ENCODE measurements at regions not wholly inside any gene's neighbourhood (a gene's known extent, or its start where the extent isn't known, plus 50 kb on each side); places are given as distances from the start of the nearest gene placed in this dataset.
"Not testable (repeated sequence)": the region's sequence is repeated elsewhere in the genome, so short reads cannot be mapped to it uniquely, and the experiment has no call there.

- DNase-seq (ENCODE audit: low read depth), result no peak
Measured at GRCh38 chr7:87007038-87007437, 52.4 kb downstream of the ELAPOR2 start.

DNA sequence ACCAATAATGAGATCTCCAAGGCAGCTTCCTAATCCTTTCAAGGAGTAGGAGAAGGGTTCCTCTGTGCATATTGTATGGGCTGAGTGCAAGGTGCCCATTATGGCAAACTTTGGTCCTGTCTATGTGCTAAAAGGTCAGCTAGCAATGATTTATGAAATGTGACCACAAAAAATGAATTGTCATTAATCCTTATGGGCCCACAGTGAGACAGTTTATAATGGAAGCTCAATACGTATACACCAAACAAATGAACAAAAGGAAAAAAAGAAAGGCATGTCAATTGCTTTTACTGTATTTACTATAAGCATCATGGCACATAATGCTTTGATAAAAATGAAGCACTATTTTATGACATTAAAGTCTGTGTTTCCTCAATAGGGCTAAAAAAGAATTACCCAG is 54.5 kb downstream of the ELAPOR2 start:
- DNase-seq (ENCODE audit: low read depth), result no peak

- DNase-seq (ENCODE audit: low read depth), result no peak
Measured at GRCh38 chr7:87003872-87004798, 55.3 kb downstream of the ELAPOR2 start.

- no peak for DNase-seq (ENCODE audit: low read depth)
Measured at GRCh38 chr7:87001214-87001613, 58.2 kb downstream of the ELAPOR2 start.

DNA sequence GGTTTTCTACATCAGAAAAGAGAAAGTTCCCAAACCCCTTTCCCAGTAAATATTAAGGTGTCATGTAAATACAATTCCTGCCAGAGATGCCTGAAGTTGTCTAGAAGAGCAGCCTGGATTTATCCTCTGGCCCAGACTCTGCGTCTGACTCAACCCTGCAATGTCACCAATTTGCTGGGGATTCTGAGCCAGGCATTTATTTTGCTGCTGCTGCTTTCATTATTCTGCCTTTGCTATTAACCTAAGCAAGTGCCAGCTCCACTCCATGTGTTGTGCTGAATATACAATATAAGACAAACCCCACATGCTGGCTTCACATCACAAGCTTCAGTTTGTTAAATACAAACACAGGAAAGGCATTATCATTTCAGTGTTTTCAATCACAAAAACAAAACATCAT is 59.1 kb downstream of the ELAPOR2 start:
- no peak for DNase-seq (ENCODE audit: low read depth)

DNA sequence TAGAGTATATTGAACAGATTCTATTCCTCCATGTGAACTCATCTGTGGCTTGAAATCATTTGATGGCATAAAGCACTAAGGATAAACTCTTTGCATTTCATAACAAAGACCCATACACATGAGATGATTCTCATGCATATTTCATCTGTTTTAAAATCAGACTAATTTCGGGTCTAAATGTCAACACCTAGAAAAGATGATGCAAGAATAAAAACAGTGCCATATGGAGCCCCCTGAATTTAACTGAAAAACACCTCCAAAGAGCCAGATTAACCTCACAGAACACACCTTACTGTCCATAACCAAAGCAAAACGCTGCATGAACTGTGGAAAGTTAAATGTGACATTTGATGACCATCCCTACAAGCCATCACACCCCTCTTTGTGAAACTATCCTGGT is 59.7 kb downstream of the ELAPOR2 start:
- no peak for DNase-seq (ENCODE audit: low read depth)

DNA sequence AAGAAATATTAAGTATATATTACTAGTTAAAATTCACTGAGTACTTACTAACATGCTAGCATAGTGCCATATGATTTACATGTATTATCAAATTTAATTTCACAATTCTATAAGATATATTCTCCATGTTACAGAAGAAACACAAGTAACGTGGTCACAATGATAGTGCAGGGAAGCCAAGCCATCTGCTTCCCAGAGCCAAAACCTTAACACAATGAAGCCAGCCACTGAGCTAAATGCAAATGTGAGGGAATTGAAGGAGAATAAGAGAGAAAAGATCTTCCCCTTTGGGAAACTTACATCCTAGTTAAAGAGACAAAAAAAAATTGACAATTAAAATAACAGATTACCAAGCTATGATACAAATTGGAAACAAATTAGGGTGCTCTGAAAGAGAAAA is 63.6 kb downstream of the ELAPOR2 start:
- no peak for DNase-seq (ENCODE audit: low read depth)

GRCh38 chr7:86995052-86995725 is 64.3 kb downstream of the ELAPOR2 start:
- no peak for DNase-seq (ENCODE audit: low read depth)

DNA sequence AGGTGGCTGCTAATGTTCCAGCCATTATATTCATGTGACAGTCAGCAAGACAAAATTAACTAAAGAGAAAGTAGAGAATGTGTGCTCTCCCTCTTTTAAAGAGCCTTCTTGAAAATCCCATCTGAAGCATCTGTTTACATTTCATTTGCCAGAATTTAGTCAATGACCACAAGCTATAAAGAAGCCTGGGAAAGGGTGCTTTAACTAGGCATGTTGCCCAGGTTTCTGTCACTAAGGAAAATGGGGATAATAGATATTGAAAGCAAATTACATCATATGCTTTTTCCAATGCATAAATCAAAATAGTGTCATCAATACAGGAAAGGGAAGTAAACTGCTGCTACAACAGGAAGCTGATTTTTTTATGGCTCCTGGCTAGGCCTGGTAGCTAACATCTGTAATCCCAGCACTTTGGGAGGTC is 67.7 kb downstream of the ELAPOR2 start:
- DNase-seq (ENCODE audit: low read depth), result no peak

DNA sequence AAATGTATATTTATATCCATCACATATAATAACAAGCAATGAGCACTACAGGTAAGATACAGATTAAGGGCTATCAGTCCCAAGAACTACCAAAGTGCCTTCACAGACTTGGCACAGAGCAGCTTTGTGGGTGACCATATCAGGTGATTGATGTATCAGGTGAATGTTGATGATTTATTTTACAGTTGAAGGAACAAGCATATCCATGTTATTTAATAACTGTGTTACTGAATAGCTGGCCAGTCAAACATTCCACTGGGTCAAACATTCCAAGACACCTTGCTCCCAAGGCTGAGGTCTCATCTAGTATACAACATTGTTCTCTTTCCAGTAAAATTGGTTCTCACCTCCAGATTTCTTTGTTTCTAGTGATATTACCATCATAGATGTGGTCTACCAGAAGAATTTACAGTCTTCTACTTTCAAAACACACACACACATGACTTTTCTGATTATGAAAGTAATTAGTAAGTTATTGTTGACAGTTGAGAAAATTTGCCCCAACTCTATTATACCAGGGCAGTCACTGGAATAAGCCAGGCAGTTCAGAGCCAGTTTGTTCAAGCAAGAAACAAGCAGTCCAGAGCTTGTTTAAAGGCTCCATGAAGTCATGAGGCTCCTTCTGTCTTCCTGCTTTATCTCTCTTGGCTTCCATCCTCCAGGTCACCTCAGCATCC is 68.2 kb downstream of the ELAPOR2 start:
- DNase-seq (ENCODE audit: low read depth), result no peak

GRCh38 chr7:86989407-86989806 is 70.0 kb downstream of the ELAPOR2 start:
- DNase-seq (ENCODE audit: low read depth), result no peak

- not testable (repeated sequence) for DNase-seq (ENCODE audit: low read depth)
Measured at GRCh38 chr7:86987834-86988233, 71.6 kb downstream of the ELAPOR2 start.

GRCh38 chr7:86987358-86987757 is 72.1 kb downstream of the ELAPOR2 start:
- DNase-seq (ENCODE audit: low read depth), result not testable (repeated sequence)

- DNase-seq (ENCODE audit: low read depth), result not testable (repeated sequence)
Measured at GRCh38 chr7:86985342-86985741, 74.1 kb downstream of the ELAPOR2 start.

DNA sequence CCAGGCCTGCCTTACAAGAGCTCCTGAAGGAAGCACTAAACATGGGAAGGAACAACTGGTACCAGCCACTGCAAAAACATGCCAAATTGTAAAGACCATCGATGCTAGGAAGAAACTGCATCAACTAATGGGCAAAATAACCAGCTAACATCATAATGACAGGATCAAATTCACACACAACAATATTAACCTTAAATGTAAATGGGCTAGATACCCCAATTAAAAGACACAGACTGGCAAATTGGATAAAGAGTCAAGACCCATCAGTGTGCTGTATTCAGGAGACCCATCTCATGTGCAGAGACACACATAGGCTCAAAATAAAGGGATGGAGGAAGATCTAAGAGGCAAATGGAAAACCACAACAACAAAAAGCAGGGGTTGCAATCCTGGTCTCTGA is 75.8 kb downstream of the ELAPOR2 start:
- DNase-seq (ENCODE audit: low read depth), result not testable (repeated sequence)

- DNase-seq (ENCODE audit: low read depth), result not testable (repeated sequence)
Measured at GRCh38 chr7:86981937-86982336, 77.5 kb downstream of the ELAPOR2 start.

DNA sequence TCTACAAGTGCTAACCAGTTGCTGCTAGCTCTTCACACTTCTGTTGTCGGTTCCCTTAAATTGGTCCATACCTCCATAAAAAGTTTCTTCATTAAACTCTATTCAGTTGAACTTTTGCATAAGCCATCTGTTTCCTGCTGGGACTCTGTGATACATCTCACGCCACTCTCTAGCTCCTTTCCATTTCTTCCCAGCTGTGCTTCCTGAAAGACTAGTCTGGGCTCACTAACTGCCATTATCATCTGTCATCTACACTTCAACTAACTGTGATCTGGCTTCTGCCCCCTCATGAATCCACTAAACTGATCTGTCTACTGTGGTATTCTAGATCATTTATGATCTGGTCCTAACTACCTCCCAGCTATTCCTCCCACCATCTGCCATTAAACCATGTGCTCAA is 78.3 kb downstream of the ELAPOR2 start:
- DNase-seq (ENCODE audit: low read depth), result no peak

- no peak for DNase-seq (ENCODE audit: low read depth)
Measured at GRCh38 chr7:86980223-86980622, 79.2 kb downstream of the ELAPOR2 start.

DNA sequence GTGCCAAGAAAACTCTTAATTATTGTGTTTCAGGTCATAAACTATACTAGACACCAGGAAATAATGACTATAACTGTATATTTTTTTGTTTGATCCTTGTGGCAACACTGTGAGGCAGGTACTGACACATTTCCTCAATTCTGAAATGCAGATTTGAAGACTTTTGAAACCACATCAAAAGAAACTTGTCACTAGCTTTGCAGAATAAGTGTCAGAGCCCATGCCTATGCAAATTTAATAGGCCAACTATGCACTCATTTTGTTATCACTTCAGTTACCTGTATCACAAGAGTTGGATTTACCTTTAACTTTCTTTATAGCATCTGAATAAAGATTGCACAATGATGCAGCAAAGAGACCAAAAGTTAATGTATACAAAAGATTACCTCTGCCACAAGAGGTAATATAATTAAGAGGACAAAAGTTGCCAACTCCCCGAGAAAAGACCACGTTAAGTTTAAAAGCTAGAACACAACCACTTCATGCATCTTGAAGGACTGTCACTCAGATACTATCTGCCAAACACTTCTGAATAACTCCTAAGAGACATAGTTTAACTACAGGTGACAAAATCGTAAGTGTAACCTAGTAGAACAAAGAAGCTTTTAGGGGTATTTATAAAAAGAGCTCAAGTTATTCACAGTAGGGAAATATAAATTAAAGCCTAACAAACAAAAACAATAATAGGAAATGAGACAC is 80.5 kb downstream of the ELAPOR2 start:
- no peak for DNase-seq (ENCODE audit: low read depth)

- no peak for DNase-seq (ENCODE audit: low read depth)
Measured at GRCh38 chr7:86976958-86977357, 82.5 kb downstream of the ELAPOR2 start.

GRCh38 chr7:86975914-86976313 is 83.5 kb downstream of the ELAPOR2 start:
- no peak for DNase-seq (ENCODE audit: low read depth)

DNA sequence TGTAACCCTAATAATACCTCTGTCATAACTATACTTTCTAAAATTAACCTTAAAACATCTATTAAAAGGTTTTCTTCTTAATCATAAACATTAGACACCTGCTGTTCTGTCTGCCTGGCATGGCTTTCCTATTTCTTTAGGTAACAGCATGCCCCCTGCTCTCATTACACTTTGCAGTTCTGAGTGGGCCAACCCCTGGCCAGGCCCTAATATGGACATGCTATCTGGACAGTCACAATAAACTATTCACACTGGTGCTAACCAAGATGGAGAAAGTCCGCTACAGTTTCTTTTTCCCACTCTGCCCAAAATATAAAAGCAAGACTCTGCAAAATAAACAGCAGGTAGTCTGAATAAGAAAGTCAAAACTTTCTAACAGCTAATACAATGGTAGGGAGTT is 84.0 kb downstream of the ELAPOR2 start:
- no peak for DNase-seq (ENCODE audit: low read depth)

Measured in stimulated activated CD8-positive, alpha-beta memory T cell treated with anti-CD3 and anti-CD28 coated beads, Interleukin-12 subunit alpha, Interleukin-12 subunit beta, amount 100 ng/mL, for 1 hour (primary cell).